IMR-90 (cell line): ENCODE measurements at regions not wholly inside any gene's neighbourhood (a gene's known extent, or its start where the extent isn't known, plus 50 kb on each side); places are given as distances from the start of the nearest gene placed in this dataset.

Source experiments
- ATAC-seq: fragments of 200-7000 bp; cut with Tn5 transposase; 2 replicates; pipeline ENCODE4 v1.9.1; 2020; ENCODE audit warnings: low read depth, mild to moderate bottlenecking, moderate library complexity
- BruUV-seq: library from RNA; stranded (reverse); fragments of 400-500 nt; replicated peaks from 2 replicates; lab custom pipeline; 2021; lab: Mats Ljungman, UMichigan
- CTCF ChIA-PET: fragments of 300-600 bp; formaldehyde crosslinking; extraction: SDS; loops from one replicate; lab custom pipeline; 2021; ENCODE audit warnings: antibody characterized with exemption; lab: Yijun Ruan, JAX
- POLR2A ChIA-PET: fragments of 300-600 bp; sonication (Branson Sonifier 250); formaldehyde crosslinking; loops from one replicate; lab custom pipeline; 2022; ENCODE audit warnings: antibody characterized with exemption; ENCODE audit not compliant: unreplicated experiment; lab: Charles Lee
- DNase-seq: peaks from one replicate; pipeline ENCODE4 v3.0.0; 2013
- H2AFZ ChIP-seq: replicated peaks from 2 replicates; pipeline ENCODE3; 2013; ENCODE audit warnings: low read length, mild to moderate bottlenecking; ENCODE audit not compliant: poor library complexity
- H2AK5ac ChIP-seq: 2 replicates; pipeline ENCODE4 v1.6.1; 2013; ENCODE audit warnings: low read depth, low read length, inconsistent platforms
- H2AK9ac ChIP-seq: replicated peaks from 2 replicates; pipeline ENCODE3; 2013; ENCODE audit warnings: mild to moderate bottlenecking, low read depth, low read length, moderate library complexity; ENCODE audit not compliant: poor library complexity
- H2BK120ac ChIP-seq: 2 replicates; pipeline ENCODE4 v1.6.1; 2013; ENCODE audit warnings: low read depth, low read length, inconsistent platforms
- H2BK15ac ChIP-seq: 3 replicates; pipeline ENCODE4 v1.6.1; 2013; ENCODE audit warnings: low read depth, low read length, inconsistent platforms
- H2BK20ac ChIP-seq: 2 replicates; pipeline ENCODE4 v1.6.1; 2013; ENCODE audit warnings: low read depth, mild to moderate bottlenecking, inconsistent platforms, low read length, moderate library complexity
- H2BK5ac ChIP-seq: 2 replicates; pipeline ENCODE4 v1.6.1; 2013; ENCODE audit warnings: mild to moderate bottlenecking, low read depth, low read length, inconsistent platforms; ENCODE audit not compliant: poor library complexity, severe bottlenecking
- H3K14ac ChIP-seq: replicated peaks from 2 replicates; pipeline ENCODE4 v1.6.1; 2013; ENCODE audit warnings: low read depth, low read length, inconsistent platforms
- H3K18ac ChIP-seq: 2 replicates; pipeline ENCODE4 v1.6.1; 2013; ENCODE audit warnings: low read depth, low read length, control low read depth
- H3K23ac ChIP-seq: 2 replicates; pipeline ENCODE4 v1.6.1; 2013; ENCODE audit warnings: low read depth, low read length, inconsistent platforms
- H3K27ac ChIP-seq: 2 replicates; pipeline ENCODE4 v1.5.1; 2013; ENCODE audit warnings: mild to moderate bottlenecking, control low read depth, low read length; ENCODE audit not compliant: insufficient read depth
- H3K27me3 ChIP-seq: 2 replicates; pipeline ENCODE4 v1.6.1; 2013; ENCODE audit warnings: low read length; ENCODE audit not compliant: control insufficient read depth, insufficient read depth
- H3K36me3 ChIP-seq: 2 replicates; pipeline ENCODE4 v1.6.1; 2013; ENCODE audit warnings: low read length, mixed read lengths; ENCODE audit not compliant: control insufficient read depth, insufficient read depth
- H3K4ac ChIP-seq: 2 replicates; pipeline ENCODE4 v1.6.1; 2013; ENCODE audit warnings: low read depth, low read length, inconsistent platforms
- H3K4me1 ChIP-seq: 2 replicates; pipeline ENCODE4 v1.6.1; 2013; ENCODE audit warnings: low read length, mixed read lengths; ENCODE audit not compliant: control insufficient read depth, insufficient read depth
- H3K4me2 ChIP-seq: 2 replicates; pipeline ENCODE4 v1.6.1; 2013; ENCODE audit warnings: low read depth, mild to moderate bottlenecking, control low read depth, low read length, moderate library complexity
- H3K4me3 ChIP-seq: 2 replicates; pipeline ENCODE4 v1.5.1; 2013; ENCODE audit warnings: low read depth, mild to moderate bottlenecking, control low read depth, low read length, moderate library complexity; ENCODE audit not compliant: insufficient read depth
- H3K56ac ChIP-seq: 2 replicates; pipeline ENCODE4 v1.6.1; 2013; ENCODE audit warnings: low read length, inconsistent platforms; ENCODE audit not compliant: insufficient read depth; ENCODE audit errors: extremely low read depth
- H3K79me1 ChIP-seq, 2 experiments: 2 replicates each; pipeline ENCODE4 v1.6.1; 2013; ENCODE audit warnings: low read length in 2 of 2, inconsistent platforms in 1 of 2, low read depth in 1 of 2
- H3K9ac ChIP-seq: 2 replicates; pipeline ENCODE4 v1.6.1; 2013; ENCODE audit warnings: low read depth, low read length, control low read depth
- H3K9me1 ChIP-seq: 2 replicates; pipeline ENCODE4 v1.6.1; 2013; ENCODE audit warnings: low read length, inconsistent platforms; ENCODE audit not compliant: insufficient read depth
- H3K9me3 ChIP-seq: 2 replicates; pipeline ENCODE4 v1.6.1; 2013; ENCODE audit warnings: low read length; ENCODE audit not compliant: control insufficient read depth, insufficient read depth
- H4K20me1 ChIP-seq: 2 replicates; pipeline ENCODE4 v1.6.1; 2013; ENCODE audit warnings: low read length, inconsistent platforms; ENCODE audit not compliant: insufficient read depth
- H4K5ac ChIP-seq: 2 replicates; pipeline ENCODE4 v1.6.1; 2013; ENCODE audit warnings: mild to moderate bottlenecking, low read depth, low read length, control low read depth
- H4K8ac ChIP-seq, 2 experiments: 2 replicates each; pipeline ENCODE4 v1.6.1; 2013; ENCODE audit warnings: low read depth in 2 of 2, low read length in 2 of 2, control low read depth in 1 of 2, inconsistent platforms in 1 of 2
- H4K91ac ChIP-seq: 2 replicates; pipeline ENCODE4 v1.6.1; 2013; ENCODE audit warnings: low read depth, low read length, inconsistent platforms; ENCODE audit not compliant: insufficient read depth
- BHLHE40 ChIP-seq: fragments of 150-350 bp; IDR thresholded peaks from 2 replicates; pipeline ENCODE4 v1.6.1; 2016; ENCODE audit warnings: mild to moderate bottlenecking, low read depth, low read length
- CEBPB ChIP-seq: IDR thresholded peaks from 2 replicates; pipeline ENCODE4 v1.6.1; 2012; ENCODE audit warnings: low read depth, low read length, improper control_type of control experiment
- CHD1 ChIP-seq: IDR thresholded peaks from 2 replicates; pipeline ENCODE4 v1.6.1; 2012; ENCODE audit warnings: low read depth, low read length, improper control_type of control experiment
- CTCF ChIP-seq: conservative IDR thresholded peaks from 2 replicates; pipeline ENCODE4 v1.5.1; 2012; ENCODE audit warnings: mild to moderate bottlenecking, low read depth, low read length, improper control_type of control experiment
- FOS ChIP-seq: fragments of 150-350 bp; IDR thresholded peaks from 2 replicates; pipeline ENCODE4 v1.6.1; 2016; ENCODE audit warnings: low read depth, low read length
- MAFK ChIP-seq: IDR thresholded peaks from 2 replicates; pipeline ENCODE4 v1.6.1; 2012; ENCODE audit warnings: low read depth, low read length, improper control_type of control experiment
- MAZ ChIP-seq: IDR thresholded peaks from 2 replicates; pipeline ENCODE4 v1.6.1; 2012; ENCODE audit warnings: low read depth, mild to moderate bottlenecking, low read length, improper control_type of control experiment, moderate library complexity, borderline replicate concordance
- MXI1 ChIP-seq: IDR thresholded peaks from 2 replicates; pipeline ENCODE4 v1.6.1; 2012; ENCODE audit warnings: low read depth, mild to moderate bottlenecking, low read length, moderate library complexity, borderline replicate concordance
- NFE2L2 ChIP-seq: fragments of 150-350 bp; IDR thresholded peaks from 2 replicates; pipeline ENCODE4 v1.6.1; 2016; ENCODE audit warnings: low read depth, mild to moderate bottlenecking, low read length
- POLR2A ChIP-seq: IDR thresholded peaks from 2 replicates; pipeline ENCODE4 v1.6.1; 2012; ENCODE audit warnings: mild to moderate bottlenecking, low read depth, low read length
- RAD21 ChIP-seq: IDR thresholded peaks from 2 replicates; pipeline ENCODE4 v1.6.1; 2012; ENCODE audit warnings: low read length, improper control_type of control experiment
- RCOR1 ChIP-seq: IDR thresholded peaks from 2 replicates; pipeline ENCODE4 v1.6.1; 2012; ENCODE audit warnings: mild to moderate bottlenecking, low read length, improper control_type of control experiment; ENCODE audit not compliant: insufficient replicate concordance
- RFX5 ChIP-seq: IDR thresholded peaks from 2 replicates; pipeline ENCODE4 v1.8.0; 2012; ENCODE audit warnings: low read depth, mild to moderate bottlenecking, low read length, moderate library complexity
- SMC3 ChIP-seq: fragments of 150-350 bp; IDR thresholded peaks from 2 replicates; pipeline ENCODE4 v1.6.1; 2016; ENCODE audit warnings: low read depth, mild to moderate bottlenecking, antibody characterized with exemption, low read length, moderate library complexity
- WGBS, 2 experiments: methylation state at CpG; one replicate each; pipeline versions ENCODE4 v1.1.5 to v1.1.7; 2013; ENCODE audit warnings: missing lambda C conversion rate in 2 of 2; ENCODE audit not compliant: insufficient read length in 1 of 2; ENCODE audit errors: extremely low coverage in 2 of 2; 5-methylcytosine and 5-hydroxymethylcytosine counted together
- dilution Hi-C: fragments of 300-500 bp; cut with HindIII; formaldehyde crosslinking; loops from one replicate; pipeline ENCODE4 v1.14.3; 2018; ENCODE audit warnings: low sequenced_read_pairs; ENCODE audit not compliant: unreplicated experiment
- in situ Hi-C: fragments of 300-500 bp; cut with MboI; formaldehyde crosslinking; loops from 3 replicates; pipeline ENCODE4 v1.14.3; 2019; ENCODE audit warnings: low sequenced_read_pairs, inconsistent platforms, mixed read lengths
- intact Hi-C: fragments of 100-400 bp; cut with micrococcal nuclease; formaldehyde crosslinking; loops from 2 replicates; pipeline ENCODE4 v1.10.0; 2022
- TF ChIP-seq, protein P1 (sequence below): fragments of 150-350 bp; IDR thresholded peaks from 2 replicates; pipeline ENCODE4 v1.6.1; 2017; ENCODE audit warnings: mild to moderate bottlenecking, antibody characterized with exemption, low read length, low read depth
- TF ChIP-seq, protein P2 (sequence below): fragments of 150-350 bp; IDR thresholded peaks from 2 replicates; pipeline ENCODE4 v1.6.1; 2016; ENCODE audit warnings: low read depth, mild to moderate bottlenecking, low read length, moderate library complexity, borderline replicate concordance

DNA sequence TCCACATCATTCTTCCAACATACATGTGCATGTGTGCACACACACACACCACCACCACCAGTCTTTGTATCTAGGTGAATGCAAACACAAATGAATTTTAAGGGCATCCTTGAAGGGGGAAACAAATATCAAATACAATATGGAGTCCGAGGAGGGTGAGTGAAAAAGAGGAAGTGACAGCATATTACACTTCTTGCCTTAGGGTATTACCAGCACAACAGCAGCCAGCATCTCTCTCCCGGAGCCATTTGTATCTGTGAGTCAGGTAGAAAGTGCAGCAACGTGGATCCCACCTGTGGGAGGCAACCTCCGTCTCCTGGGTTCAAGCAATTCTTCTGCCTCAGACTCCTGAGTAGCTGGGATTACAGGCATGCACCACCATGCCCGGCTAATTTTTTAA is 483.2 kb downstream of the SMARCA1 start:
- no CpG with 5 or more reads among the region's 5 CpGs for WGBS, 2 experiments
- Histone ChIP-seq H3K9me3 (peaks cover 9% of the 10 kb centered on the region; the same call in 1 of the 2 replicates), H3K23ac (no peak overlapping the region), H3K4me1 (no peaks in the 10 kb centered on the region), H4K8ac (no peak overlapping the region), H4K91ac (no peak overlapping the region), H3K4ac (no peak overlapping the region), H2BK15ac (no peak overlapping the region), H3K9ac (no peak overlapping the region), H2AFZ (no peak overlapping the region), H3K36me3 (no peaks in the 10 kb centered on the region), H2BK20ac (no peak overlapping the region), H2BK120ac (no peak overlapping the region), H3K27me3 (no peaks in the 10 kb centered on the region), H2AK9ac (no peak overlapping the region), H3K4me3 (no peak overlapping the region), H3K79me1 (no peaks in the 10 kb centered on the region), H3K56ac (no peak overlapping the region), H2AK5ac (no peak overlapping the region), H3K4me2 (no peak overlapping the region), H3K18ac (no peak overlapping the region), H3K27ac (no peak overlapping the region), H4K5ac (no peak overlapping the region), H3K14ac (no peak overlapping the region), H4K20me1 (no peaks in the 10 kb centered on the region), H2BK5ac (no peak overlapping the region), H3K9me1 (no peaks in the 10 kb centered on the region)
- no peak for TF ChIP-seq CTCF
- TF ChIP-seq CHD1: no peak
- no peak for TF ChIP-seq CEBPB
- TF ChIP-seq NFE2L2: no peak
- TF ChIP-seq, protein P1, sequence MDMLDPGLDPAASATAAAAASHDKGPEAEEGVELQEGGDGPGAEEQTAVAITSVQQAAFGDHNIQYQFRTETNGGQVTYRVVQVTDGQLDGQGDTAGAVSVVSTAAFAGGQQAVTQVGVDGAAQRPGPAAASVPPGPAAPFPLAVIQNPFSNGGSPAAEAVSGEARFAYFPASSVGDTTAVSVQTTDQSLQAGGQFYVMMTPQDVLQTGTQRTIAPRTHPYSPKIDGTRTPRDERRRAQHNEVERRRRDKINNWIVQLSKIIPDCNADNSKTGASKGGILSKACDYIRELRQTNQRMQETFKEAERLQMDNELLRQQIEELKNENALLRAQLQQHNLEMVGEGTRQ: no peak
- no peak for TF ChIP-seq FOS
- TF ChIP-seq POLR2A: no peak
- TF ChIP-seq RFX5: no peak
- no peak for TF ChIP-seq MAFK
- TF ChIP-seq RAD21: no peak
- TF ChIP-seq SMC3: no peak
- no peak for TF ChIP-seq MXI1
- TF ChIP-seq BHLHE40: no peak
- TF ChIP-seq MAZ: no peak
- TF ChIP-seq, protein P2, sequence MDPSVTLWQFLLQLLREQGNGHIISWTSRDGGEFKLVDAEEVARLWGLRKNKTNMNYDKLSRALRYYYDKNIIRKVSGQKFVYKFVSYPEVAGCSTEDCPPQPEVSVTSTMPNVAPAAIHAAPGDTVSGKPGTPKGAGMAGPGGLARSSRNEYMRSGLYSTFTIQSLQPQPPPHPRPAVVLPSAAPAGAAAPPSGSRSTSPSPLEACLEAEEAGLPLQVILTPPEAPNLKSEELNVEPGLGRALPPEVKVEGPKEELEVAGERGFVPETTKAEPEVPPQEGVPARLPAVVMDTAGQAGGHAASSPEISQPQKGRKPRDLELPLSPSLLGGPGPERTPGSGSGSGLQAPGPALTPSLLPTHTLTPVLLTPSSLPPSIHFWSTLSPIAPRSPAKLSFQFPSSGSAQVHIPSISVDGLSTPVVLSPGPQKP: no peak
- TF ChIP-seq RCOR1: no peak
- CTCF ChIA-PET: no interaction called here
- POLR2A ChIA-PET: no interaction called here
- no peak for DNase-seq
- no TSS peak for BruUV-seq
- in situ Hi-C loops (no loop called here), dilution Hi-C loops (no loop called here), intact Hi-C loops (no loop called here)
- ATAC-seq: no peak
